ENCODE measurements at regions not wholly inside any gene's neighbourhood (a gene's known extent, or its start where the extent isn't known, plus 50 kb on each side); places are given as distances from the start of the nearest gene placed in this dataset.

DNA sequence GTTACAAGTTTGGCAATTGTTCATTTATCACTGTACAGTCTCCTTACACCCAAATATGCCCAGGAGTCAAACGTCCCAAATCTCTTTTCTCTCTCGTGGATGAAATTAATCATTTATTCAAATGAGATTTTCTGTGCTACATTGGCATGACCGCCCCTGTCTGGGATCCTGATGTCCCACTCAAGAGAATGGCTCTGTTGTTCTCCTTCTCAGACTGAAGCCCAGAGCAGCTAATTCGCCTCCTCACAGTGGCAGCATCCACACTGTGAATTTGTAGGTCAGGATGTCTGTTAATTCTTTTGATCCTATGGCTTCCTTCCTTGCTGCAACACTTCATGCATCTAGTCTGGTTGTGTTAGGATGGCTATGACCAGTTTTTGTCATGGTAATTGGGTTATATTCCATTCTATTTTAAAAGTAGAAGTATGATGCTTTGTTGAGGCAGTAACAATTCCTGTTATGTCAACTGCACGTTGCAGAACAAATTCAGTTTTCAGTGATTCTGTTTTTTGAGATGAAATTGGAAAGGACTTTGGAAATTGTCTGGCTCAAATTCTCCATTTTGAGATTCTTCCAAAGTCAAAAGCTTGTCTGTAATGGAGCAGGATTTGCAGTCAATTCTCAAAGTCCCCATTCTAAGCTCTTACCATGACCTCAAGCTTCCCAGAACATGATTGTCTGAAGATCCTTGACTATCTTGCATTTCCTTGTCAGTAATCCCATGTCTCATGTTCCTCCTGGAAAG, 141.5 kb upstream of the GAS1 start:
- no peak for DNase-seq (ENCODE audit: low read depth)
- no peak overlapping the region for H3K4me3 ChIP-seq (ENCODE audit: low read length)
- TF ChIP-seq CTCF (conservative IDR thresholded peaks at IDR 0.05; ENCODE audit: low read depth, low read length) = no peak

GRCh38 chr9:87089506-87089905, 142.2 kb upstream of the GAS1 start:
- no peak for DNase-seq (ENCODE audit: low read depth)
- no peak overlapping the region for H3K4me3 ChIP-seq (ENCODE audit: low read length)
- TF ChIP-seq CTCF (conservative IDR thresholded peaks at IDR 0.05; ENCODE audit: low read depth, low read length) = no peak

DNA sequence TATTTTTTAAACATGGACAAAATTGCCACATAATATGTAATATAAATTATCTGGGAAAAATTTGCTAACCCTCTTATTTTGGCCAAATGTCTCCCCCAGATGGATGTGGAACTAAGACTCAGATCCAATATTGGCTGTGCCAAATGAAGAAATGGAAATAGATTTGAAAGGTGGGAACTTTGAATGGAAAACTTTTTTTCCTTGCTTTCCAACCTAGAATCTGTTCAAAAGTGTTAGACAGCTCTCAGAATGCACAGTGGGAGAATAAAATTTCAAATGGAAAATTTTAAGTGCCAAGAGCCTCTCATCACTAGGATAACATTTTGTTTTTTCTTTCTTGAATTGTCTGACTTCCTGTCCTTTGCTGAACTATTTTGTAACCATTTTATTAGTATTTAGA, 142.6 kb upstream of the GAS1 start:
- no peak for TF ChIP-seq CTCF (conservative IDR thresholded peaks at IDR 0.05; ENCODE audit: low read depth, low read length)
- no peak for DNase-seq (ENCODE audit: low read depth)
- H3K4me3 ChIP-seq (ENCODE audit: low read length) = no peak overlapping the region

DNA sequence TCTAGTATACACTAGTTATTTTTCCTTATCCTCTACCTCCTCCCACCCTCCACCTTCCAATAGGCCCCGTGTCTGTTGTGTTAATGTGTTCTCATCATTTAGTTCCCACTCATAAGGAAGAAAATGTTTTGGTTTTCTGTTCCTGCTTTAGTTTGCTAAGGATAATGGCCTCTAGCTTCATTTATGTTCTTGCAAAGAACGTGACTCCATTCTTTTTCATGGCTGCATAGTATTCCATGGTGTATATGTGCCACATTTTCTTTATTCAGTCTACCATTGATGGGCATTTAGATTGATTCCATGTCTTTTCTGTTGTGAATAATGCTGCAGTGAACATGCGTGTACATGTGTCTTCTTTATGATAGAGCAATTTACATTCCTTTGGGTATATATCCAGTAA, 146.5 kb upstream of the GAS1 start:
- TF ChIP-seq CTCF (conservative IDR thresholded peaks at IDR 0.05; ENCODE audit: low read depth, low read length) = no peak
- no peak overlapping the region for H3K4me3 ChIP-seq (ENCODE audit: low read length)
- no peak for DNase-seq (ENCODE audit: low read depth)

- DNase-seq (ENCODE audit: low read depth) = no peak
- no peak for TF ChIP-seq CTCF (conservative IDR thresholded peaks at IDR 0.05; ENCODE audit: low read depth, low read length)
- H3K4me3 ChIP-seq (ENCODE audit: low read length) = no peak overlapping the region
These were observed 148.6 kb upstream of the GAS1 start for GRCh38 chr9:87095951-87096350.

GRCh38 chr9:87096506-87096905, 149.2 kb upstream of the GAS1 start:
- no peak for TF ChIP-seq CTCF (conservative IDR thresholded peaks at IDR 0.05; ENCODE audit: low read depth, low read length)
- no peak overlapping the region for H3K4me3 ChIP-seq (ENCODE audit: low read length)
- no peak for DNase-seq (ENCODE audit: low read depth)

DNA sequence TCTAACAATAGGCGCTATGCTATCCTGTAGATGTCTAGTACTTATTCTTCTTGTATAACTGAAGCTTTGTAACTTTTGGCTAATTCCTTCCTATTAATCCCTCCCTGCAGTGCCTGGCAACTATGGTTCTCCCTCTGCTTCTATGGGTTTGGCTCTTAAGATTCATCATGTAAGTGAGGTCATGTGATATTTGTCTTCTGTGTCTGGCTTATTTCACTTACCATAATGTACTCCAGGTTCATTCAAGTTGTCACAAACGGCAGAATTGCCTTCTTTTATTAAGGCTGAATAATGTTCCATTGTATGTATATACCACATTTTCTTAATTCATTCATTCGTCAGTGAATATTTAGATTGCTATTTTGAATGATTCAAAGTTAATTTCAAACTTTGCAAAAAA, 149.9 kb upstream of the GAS1 start:
- no peak for DNase-seq (ENCODE audit: low read depth)
- TF ChIP-seq CTCF (conservative IDR thresholded peaks at IDR 0.05; ENCODE audit: low read depth, low read length) = no peak
- no peak overlapping the region for H3K4me3 ChIP-seq (ENCODE audit: low read length)

Data from retinal pigment epithelial cell (primary cell).